HG03025 (cell line): ENCODE measurements at regions not wholly inside any gene's neighbourhood (a gene's known extent, or its start where the extent isn't known, plus 50 kb on each side); places are given as distances from the start of the nearest gene placed in this dataset.
"Not testable (repeated sequence)": the region's sequence is repeated elsewhere in the genome, so short reads cannot be mapped to it uniquely, and the experiment has no call there.

Experiments
- ATAC-seq: cut with Tn5 transposase; IDR thresholded peaks from one replicate; pipeline ENCODE4 v1.9.1; 2021; ENCODE audit warnings: mild to moderate bottlenecking, moderate library complexity; ENCODE audit not compliant: unreplicated experiment, low FRiP score

DNA sequence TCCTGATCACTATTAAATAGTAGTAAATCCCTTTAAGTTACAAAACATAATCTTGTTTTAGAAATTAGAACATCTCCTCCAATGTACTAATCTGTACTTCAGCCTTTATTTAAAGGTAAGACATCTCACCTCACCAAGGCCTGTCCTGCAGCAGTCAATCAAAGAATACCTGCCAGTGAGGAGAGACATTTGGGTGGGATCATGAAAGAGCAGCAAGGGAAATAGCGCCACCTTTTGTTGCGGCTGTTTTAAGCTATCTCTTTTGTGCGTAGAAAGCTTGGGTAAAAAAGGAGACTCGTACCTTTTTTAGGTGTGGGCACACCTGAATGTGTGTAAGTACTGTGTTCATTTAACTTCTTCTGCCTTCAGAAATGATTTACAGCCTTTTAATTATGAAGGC lies 117.8 kb upstream of the TMTC1 start:
- ATAC-seq, result no peak

DNA sequence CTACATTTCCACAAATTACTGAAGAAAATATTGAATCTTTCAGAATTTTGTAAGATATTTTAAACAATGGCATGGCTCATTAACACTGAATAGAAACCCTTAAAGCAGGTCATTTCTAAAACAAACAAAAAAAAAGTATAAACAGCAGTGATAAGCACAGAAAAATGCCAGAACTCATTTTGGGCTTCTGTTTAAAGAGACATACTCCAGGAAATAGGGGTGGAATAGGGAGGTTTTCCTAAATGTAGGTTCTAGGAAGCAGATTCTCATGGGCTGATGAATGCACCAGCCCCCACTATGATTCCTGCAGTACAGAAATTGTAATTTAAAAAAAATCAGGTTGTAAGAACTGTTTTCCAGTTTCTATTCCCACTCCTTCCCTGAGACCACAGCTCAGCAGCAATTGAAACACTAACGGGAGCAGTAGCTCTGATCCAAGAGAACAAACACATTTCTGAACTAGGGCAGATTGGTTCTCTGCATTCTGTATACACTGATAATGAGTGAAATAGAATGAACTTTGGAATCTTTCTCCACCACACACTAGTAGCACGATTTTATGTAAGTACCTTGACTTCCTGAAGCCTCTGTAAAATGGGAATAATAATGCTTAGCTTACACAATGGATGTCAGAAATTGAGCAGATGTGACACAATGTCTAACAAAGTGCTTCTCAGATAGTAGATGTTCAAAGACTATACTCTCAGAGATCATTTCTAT lies 115.6 kb upstream of the TMTC1 start:
- ATAC-seq, result no peak

DNA sequence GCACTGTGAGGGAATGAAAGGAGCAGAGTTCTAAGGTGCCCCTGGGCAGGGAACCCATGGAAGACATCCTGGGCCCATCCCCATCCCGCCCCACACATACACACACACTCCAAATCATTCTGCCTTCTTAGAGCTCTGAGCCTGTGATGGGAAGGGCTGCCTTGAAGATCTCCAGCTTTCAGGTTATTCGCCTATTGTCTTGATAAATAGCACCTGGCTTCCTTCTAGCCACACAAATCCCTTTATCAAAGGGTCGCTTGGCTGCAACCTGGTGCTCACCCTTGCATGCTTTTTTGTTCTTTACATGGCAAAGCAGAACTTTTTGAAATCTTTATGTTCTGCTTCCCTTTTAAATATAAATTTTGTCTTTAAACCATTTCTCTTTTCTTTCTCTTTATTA lies 112.2 kb upstream of the TMTC1 start:
- ATAC-seq, result no peak

DNA sequence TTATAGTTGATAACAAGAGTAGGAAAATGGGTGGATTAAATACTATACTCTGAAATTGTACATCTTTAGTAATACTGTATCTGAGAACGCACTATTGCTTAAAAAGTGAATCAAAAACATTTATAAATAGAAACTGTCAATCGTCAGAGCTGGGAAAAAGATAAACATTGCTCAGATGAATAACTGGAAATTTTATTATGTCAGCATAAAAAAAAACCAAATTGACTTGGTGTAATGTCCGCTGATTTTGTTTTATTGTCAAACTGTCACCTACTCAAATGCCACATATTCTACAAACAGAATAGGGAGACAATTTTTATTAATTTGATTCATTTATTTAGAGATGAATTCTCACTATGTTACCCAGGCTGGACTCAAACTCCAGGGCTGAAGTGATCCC lies 109.3 kb upstream of the TMTC1 start:
- ATAC-seq, result no peak

DNA sequence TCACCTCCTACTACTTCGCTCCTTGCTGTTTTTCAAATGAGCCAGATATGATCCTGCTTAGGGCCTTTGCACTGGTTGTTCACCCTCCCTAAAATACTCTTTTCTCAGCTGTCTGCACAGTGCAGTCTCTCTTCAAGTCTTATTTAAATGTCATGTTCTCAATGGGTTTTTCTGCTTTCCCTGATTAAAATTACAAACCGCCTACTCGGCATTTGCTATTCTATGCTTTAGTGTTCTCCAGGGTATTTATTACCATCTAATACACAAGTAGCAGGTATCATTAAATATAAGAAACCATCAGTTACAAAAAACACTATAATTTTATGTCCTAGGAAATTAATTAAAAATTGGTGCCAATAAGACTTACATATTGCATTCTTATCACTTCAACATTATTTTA lies 108.0 kb upstream of the TMTC1 start:
- ATAC-seq, result no peak

DNA sequence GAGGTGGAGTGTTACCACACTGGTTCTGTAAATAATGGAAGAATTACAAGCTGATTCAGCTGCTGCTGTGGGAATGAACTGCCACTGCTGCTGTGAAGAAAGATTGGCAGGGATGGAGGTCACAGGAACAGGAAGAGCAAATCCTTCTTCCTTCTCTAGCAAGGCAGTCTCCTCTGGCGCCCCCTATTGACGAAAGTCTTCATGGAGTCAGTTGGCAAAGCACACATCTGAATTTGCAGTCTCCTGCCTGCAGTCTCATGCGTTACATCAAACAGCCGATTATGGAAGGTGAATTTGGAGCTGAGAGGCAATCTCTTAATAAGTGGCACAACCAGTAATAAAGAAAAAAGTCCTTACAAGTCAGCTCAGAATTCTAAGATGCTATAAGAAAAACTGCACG lies 106.0 kb upstream of the TMTC1 start:
- no peak for ATAC-seq

DNA sequence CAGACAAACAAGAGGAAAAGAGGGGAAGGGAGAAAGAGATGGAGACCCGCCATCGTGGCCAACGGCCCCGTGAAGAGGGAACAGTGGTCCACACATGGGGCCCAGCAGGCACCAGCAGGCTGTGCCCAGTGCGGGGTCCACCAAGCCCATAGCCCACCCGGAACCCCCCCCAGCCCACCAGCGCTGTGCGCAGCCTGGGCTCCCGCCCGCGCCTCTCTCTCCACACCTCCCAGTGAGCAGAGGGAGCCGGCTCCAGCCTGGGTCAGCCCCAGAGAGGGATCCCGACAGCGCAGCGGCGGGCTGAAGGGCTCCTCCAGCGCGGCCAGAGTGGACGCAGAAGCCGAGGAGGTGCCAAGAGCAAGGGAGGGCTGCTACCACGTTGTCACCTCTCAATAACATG lies 105.0 kb upstream of the TMTC1 start:
- no peak for ATAC-seq

DNA sequence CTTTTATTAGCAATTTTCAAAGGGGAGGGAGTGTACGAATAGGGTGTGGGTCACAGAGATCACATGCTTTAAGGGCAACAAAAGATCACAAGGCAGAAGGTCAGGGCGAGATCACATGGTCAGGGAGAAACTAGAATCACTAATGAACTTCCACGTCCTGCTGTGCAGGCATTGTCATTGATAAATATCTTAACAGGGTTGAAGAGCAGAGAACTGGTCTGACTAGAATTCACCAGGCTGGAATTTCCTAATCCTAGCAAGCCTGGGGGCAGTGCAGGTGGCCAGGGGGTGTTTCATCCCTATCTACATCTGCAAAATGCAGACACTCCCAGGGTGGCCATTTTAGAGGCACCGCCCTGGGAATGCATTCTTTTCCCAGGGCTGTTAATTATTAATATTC lies 101.2 kb upstream of the TMTC1 start:
- not testable (repeated sequence) for ATAC-seq

DNA sequence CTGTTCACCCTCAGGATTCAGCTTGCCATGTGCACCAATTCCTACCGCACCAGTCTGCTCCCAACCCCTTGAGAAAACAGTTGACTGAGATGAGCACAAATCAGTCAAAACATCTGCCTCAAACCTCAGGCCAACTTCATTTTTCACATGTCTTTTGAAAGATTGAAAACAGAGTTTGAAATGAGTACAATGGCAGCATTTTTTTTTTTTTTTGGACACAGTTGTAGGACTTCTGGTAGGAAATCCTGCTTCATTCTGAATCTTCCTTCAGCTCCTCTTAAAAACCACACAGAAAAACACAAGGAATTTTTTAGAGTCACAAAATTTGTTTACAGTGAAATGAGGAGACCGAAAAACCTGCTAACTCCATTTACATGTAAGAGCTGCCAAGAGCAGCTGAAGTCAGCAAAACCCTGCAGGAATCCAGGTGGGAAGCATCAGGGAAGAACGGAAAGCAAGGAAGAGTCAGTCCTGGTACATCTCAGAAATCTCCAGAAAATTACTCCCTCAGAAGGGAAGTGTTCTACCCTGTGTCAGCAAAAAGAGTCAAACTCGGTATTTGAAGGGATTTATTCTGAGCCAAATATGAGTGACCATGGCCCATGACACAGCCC lies 100.3 kb upstream of the TMTC1 start:
- no peak for ATAC-seq

DNA sequence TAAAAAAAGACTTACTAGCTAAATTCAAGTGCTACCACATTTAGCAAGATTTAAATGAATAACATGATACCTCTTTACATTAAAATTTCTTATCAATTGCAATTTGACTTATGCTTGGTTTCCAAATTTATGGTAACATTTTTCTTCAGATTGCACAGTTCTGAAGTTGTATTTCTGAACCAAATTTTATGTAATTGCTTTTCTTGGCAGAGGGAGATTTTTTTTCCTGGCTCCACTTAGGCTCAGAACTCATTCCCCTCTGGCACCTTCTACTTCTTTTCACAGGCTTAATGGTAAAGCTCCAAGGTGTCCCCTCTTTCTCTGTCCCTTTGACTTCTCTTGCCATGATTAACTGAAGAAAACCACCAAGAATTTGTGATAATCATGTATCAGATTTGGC lies 99.8 kb upstream of the TMTC1 start:
- ATAC-seq, result no peak

DNA sequence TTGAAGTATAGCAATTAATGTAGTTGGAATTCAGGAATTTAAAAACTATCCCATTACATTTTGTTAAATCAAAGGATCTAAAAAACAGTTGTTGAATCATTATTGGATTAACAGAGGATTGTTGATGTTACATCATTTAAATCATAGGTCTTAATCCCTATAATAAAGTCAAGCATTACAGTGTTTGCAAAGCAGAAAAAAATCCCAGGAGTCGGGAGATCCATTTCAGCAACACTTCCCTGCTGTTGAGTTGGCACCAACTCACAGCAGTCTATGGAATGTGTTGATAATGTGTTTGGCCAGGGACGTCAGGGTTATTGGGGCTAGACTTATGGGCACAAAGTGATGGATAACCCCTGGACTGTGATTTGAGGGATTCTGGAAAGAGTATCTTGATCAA lies 99.1 kb upstream of the TMTC1 start:
- no peak for ATAC-seq

DNA sequence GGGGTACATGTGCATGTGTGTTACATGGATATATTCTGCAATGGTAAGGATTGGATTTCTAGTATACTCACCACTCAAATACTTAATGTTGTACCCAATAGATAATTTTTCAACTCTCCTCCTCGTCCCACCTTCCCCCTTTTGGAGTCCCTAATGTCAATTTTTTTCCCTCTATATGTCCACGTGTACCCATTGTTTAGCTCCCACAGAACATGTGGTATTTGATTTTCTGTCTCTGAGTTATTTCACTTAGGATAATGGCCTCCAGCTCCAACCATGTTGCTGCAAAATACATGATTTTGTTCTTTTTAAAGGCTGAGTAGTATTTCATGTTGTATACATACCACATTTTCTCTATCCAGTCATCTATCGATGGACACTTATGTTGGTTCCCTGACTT lies 97.2 kb upstream of the TMTC1 start:
- no peak for ATAC-seq

DNA sequence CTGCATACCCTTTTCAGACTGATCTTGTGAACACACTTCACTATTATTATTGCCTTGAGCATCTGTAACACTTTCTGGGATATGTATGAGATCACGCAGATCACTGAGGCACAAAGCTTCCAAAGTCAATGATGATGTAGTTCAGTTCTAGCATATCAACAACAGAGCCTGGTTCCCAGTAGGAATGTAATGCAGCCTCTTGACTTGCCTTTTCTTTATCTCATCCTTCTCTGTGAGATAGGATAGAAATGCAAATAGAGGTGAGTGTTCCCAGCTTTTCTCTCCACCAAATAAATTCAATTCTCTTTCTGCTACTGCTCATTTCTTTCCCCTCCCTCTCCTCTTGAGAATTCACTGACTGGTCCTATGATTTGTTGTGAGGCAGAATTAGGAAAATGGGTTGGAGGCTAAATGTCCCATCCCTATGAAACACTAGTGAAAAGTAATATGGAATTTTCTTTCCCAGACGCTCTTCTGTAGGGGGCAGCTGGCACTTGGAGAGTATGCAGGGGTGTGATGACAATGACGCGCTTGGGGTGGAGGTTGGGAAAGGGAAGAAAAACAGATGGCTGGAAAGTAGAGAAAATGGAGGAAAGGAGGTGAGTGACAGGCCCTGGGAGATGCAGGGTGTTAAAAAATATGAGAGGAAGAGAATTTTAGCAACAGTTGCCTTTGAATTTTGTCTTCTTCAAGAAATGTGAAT lies 96.0 kb upstream of the TMTC1 start:
- no peak for ATAC-seq

DNA sequence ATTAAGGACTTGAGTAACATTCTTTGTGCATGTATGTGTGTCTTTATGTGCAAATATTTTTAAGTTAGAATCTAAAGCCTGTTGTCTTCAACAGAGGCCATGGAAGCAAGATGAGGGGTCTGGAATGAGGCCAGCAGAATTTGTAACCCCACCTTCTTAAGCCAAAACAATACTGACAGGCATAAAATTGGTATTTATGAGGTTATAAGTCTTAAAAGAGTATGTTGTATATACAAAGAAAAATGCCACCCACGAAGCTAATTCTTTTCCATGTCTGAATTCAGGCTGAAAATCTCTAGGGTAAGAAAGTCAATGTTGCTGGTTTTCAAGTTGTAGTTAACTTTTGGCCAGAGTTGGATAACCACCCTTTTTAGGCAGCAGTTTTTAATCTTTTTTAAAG lies 86.2 kb upstream of the TMTC1 start:
- no peak for ATAC-seq

DNA sequence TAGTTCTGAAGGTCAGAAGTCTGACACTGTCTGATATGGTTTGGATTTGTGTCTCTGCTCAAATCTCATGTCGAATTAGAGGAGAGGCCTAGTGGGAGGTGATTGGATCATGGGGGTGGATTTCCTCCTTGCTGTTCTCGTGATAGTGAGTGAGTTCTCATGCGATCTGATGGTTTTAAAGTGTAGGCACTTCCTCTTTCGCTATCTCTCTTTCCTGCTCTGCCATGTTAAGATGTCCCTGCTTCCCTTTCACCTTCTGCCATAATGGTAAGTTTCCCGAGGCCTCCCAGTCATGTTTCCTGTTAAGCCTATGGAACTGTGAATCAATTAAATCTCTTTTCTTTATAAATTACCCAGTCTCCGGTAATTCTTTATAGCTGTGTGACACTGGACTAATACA lies 84.1 kb upstream of the TMTC1 start:
- ATAC-seq, result no peak

DNA sequence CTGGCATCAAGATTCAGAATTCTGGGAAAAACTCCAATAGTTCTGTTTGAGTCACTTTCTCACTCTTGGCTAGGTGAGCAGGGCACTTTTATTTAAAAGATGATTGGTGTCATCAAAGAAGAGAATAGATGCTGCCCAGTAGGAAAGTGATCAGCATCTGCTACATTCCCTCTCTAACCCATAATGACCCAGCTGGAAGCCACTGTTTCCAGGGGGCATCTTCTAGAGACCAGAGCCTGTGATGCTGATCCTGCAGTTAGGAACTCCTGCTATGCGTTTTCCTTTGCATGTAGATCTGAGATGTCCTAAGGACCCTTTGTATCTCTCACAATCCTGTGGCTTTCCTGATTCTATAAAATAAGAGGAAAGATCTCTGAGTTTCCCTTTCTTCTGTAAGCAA lies 79.9 kb upstream of the TMTC1 start:
- no peak for ATAC-seq

DNA sequence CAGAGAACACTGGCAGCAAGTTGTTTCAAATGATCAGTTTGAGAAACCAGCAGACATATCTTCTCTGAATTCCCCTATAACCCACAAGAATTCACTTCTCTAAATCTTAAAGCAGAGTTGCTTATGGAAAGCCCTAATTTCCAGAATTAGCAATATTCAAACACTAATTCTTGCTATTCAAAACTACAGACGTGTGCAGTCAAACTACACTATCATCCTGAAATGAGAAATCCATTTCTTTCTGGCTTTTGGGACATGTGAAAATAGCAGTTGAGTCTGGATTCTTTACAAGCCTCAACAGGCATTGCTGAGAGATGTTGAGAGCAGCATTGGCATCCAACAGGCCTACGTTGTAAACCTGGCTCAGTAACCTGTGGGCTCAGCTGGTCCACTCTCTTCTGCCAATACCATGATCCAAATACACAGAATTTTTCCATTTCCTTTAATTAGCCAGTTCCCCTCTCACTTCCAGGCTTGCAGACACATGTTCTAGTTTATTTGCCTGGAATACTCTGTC lies 74.6 kb upstream of the TMTC1 start:
- ATAC-seq, result no peak

DNA sequence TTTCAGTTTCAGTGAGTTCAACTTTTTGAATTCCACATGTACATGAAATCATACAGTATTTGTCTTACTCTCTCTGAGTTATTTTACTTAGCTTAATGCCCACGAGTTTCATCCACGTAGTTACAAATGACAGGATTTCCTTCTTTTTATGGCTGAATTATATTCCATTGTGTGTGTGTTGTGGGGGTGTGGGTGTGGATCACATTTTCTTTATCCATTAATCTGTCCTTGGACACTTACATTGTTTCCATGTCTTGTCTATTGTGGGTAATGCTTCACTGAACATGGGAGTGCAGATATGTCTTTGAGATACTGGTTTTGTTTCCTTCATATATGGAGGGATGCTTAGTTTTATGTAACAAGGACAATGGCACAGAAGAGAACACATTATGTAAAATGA lies 63.5 kb upstream of the TMTC1 start:
- no peak for ATAC-seq

DNA sequence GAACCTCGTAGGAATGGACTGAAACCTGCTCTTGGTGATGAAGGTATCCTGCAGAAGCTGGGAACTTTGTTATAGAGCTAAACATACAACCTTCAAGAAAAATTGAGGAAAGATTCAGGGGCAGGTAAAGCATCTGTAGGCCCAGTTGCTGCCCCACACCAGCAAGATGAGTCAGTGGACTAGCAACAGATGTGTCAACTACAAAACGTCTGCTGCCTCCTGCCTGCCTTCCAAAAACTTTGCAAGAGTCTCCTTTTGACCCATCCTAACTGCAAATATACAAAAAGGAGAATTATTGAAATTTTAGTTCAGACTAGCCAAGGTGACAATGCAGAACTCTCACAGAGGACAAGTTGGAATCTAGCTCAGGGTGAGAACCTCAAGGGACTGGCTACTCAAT lies 60.9 kb upstream of the TMTC1 start:
- no peak for ATAC-seq

DNA sequence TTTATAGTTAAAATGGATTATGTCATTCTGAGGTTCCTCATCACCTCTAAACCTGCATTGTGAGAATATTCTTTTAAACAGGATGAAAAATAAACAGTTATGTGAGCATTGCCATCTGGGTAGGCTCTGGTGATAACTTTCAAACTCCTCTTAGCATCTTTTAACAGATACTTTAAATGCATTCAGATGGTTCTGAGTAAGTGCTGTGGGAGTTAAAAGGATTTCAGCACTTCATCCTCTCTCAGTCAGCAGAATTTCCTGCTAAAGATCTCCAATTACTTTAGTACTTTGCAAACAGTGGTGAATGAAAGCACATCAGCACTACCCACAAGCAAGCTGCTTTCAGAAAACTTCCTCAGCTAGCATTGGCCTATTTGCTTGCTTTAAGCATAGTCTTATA lies 59.3 kb upstream of the TMTC1 start:
- ATAC-seq, result no peak

DNA sequence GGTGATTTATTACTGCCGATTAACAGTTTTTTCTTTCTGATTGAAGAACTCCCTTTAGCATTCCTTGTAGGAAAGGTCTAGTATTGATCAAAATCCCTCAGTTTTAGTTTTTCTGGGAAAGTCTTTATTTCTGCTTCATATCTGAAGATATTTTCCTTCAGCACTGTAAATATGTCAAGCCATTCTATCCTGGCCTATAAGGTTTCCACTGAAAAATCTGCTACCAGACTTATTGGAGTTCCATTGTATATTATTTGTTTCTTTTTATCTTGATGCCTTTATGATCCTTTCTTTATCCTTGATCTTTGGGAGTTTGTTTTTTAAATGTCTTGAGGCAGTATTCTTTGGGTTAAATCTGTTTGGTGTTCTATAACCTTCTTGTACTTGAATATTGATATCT lies 55.0 kb upstream of the TMTC1 start:
- ATAC-seq, result no peak
